Naive thymus-derived CD4-positive, alpha-beta T cell (primary cell): ENCODE measurements at regions not wholly inside any gene's neighbourhood (a gene's known extent, or its start where the extent isn't known, plus 50 kb on each side); places are given as distances from the start of the nearest gene placed in this dataset.

Experiments used
- ATAC-seq: fragments of 150-1000 bp; cut with Tn5 transposase; 2 replicates; pipeline ENCODE4 v1.10.0; 2021; ENCODE audit warnings: mild to moderate bottlenecking, moderate library complexity
- CTCF ChIA-PET: fragments of 350-600 bp; sonication (Branson Sonifier 250); formaldehyde crosslinking; loops from one replicate; lab custom pipeline; 2021; ENCODE audit warnings: antibody characterized with exemption; lab: Charles Lee
- POLR2A ChIA-PET: fragments of 350-600 bp; sonication (Branson Sonifier 250); formaldehyde crosslinking; loops from one replicate; lab custom pipeline; 2021; ENCODE audit warnings: antibody characterized with exemption, inconsistent platforms; lab: Charles Lee
- DNase-seq, 9 donors: peaks; one replicate each; pipeline versions ENCODE4 v3.0.0 to v3.0.0-alpha.2; 2020 to 2022; ENCODE audit warnings: mixed read lengths in 1 of 9
- H3K27ac ChIP-seq: one replicate; pipeline ENCODE4 v1.7.0; 2013; ENCODE audit warnings: mild to moderate bottlenecking, low read depth, low read length, moderate library complexity
- H3K27me3 ChIP-seq, 2 donors: one replicate each; pipeline ENCODE4 v1.7.0; 2013; ENCODE audit warnings: low read length in 2 of 2, mild to moderate bottlenecking in 2 of 2, moderate library complexity in 2 of 2; ENCODE audit not compliant: control insufficient read depth in 2 of 2, insufficient read depth in 2 of 2
- H3K36me3 ChIP-seq, 3 experiments: 1 replicate in 2 of 3; 2 replicates in 1 of 3; pipeline ENCODE4 v1.7.0; 2013; ENCODE audit warnings: low read length in 3 of 3, mild to moderate bottlenecking in 3 of 3, moderate library complexity in 1 of 3; ENCODE audit not compliant: insufficient read depth in 3 of 3, control insufficient read depth in 2 of 3
- H3K4me1 ChIP-seq, 2 donors: one replicate each; pipeline ENCODE4 v1.7.0; 2013; ENCODE audit warnings: low read length in 2 of 2, mild to moderate bottlenecking in 2 of 2, moderate library complexity in 1 of 2; ENCODE audit not compliant: control insufficient read depth in 2 of 2, insufficient read depth in 2 of 2
- H3K4me3 ChIP-seq: 2 replicates; pipeline ENCODE4 v1.7.0; 2013; ENCODE audit warnings: mild to moderate bottlenecking, low read length
- H3K9me3 ChIP-seq, 3 experiments: 1 replicate in 2 of 3; 2 replicates in 1 of 3; pipeline ENCODE4 v1.7.0; 2013; ENCODE audit warnings: low read length in 3 of 3; ENCODE audit not compliant: control insufficient read depth in 2 of 3
- H3K27ac Mint-ChIP-seq, 9 donors: one replicate each; pipeline ENCODE4 v1.8.0; 2020 to 2022; ENCODE audit warnings: mixed read lengths in 9 of 9, mild to moderate bottlenecking in 8 of 9, moderate library complexity in 5 of 9, inconsistent platforms in 2 of 9
- H3K27me3 Mint-ChIP-seq, 5 donors: one replicate each; pipeline ENCODE4 v1.8.0; 2021 to 2022; ENCODE audit warnings: mixed read lengths in 5 of 5, mild to moderate bottlenecking in 1 of 5
- H3K36me3 Mint-ChIP-seq, 5 donors: one replicate each; pipeline ENCODE4 v1.8.0; 2020 to 2022; ENCODE audit warnings: mixed read lengths in 5 of 5, mild to moderate bottlenecking in 3 of 5, inconsistent platforms in 1 of 5
- H3K4me1 Mint-ChIP-seq, 7 donors: one replicate each; pipeline ENCODE4 v1.8.0; 2020 to 2022; ENCODE audit warnings: mixed read lengths in 7 of 7, mild to moderate bottlenecking in 3 of 7, inconsistent platforms in 1 of 7
- H3K4me3 Mint-ChIP-seq, 10 donors: one replicate each; pipeline ENCODE4 v1.8.0; 2020 to 2022; ENCODE audit warnings: mild to moderate bottlenecking in 10 of 10, mixed read lengths in 10 of 10, moderate library complexity in 6 of 10, inconsistent platforms in 2 of 10
- H3K9me3 Mint-ChIP-seq, 11 donors: one replicate each; pipeline ENCODE4 v1.8.0; 2020 to 2022; ENCODE audit warnings: mixed read lengths in 11 of 11, mild to moderate bottlenecking in 4 of 11, inconsistent platforms in 1 of 11, moderate library complexity in 1 of 11
- intact Hi-C, 2 donors: fragments of 100-400 bp; cut with micrococcal nuclease; formaldehyde crosslinking; loops; one replicate each; pipeline ENCODE4 v1.15.1; 2023

- ATAC-seq (no peak), DNase-seq (no peak)
- POLR2A ChIA-PET, result no interaction called here
- CTCF ChIA-PET, result no interaction called here
- no peak overlapping the region for H3K27ac Mint-ChIP-seq
- H3K36me3 Mint-ChIP-seq, result no peaks in the 10 kb centered on the region
- no peaks in the 10 kb centered on the region for H3K4me1 Mint-ChIP-seq
- H3K27me3 Mint-ChIP-seq, result peaks cover 0 to 44% (median 25%) of the 10 kb centered on the region in 5 donors
- H3K27me3 ChIP-seq, result no peaks in the 10 kb centered on the region
- H3K27ac ChIP-seq, result no peak overlapping the region
- no peak overlapping the region for H3K4me3 ChIP-seq
- H3K9me3 Mint-ChIP-seq, result peaks cover 0 to 2% (median 0%) of the 10 kb centered on the region in 11 donors
- intact Hi-C loops, result no loop called here
- no peaks in the 10 kb centered on the region for H3K36me3 ChIP-seq
- no peak overlapping the region for H3K4me3 Mint-ChIP-seq
- H3K4me1 ChIP-seq, result no peaks in the 10 kb centered on the region
- no peaks in the 10 kb centered on the region for H3K9me3 ChIP-seq
Measured at GRCh38 chr18:75683426-75683825, 255.9 kb upstream of the SMIM21 start.

DNA sequence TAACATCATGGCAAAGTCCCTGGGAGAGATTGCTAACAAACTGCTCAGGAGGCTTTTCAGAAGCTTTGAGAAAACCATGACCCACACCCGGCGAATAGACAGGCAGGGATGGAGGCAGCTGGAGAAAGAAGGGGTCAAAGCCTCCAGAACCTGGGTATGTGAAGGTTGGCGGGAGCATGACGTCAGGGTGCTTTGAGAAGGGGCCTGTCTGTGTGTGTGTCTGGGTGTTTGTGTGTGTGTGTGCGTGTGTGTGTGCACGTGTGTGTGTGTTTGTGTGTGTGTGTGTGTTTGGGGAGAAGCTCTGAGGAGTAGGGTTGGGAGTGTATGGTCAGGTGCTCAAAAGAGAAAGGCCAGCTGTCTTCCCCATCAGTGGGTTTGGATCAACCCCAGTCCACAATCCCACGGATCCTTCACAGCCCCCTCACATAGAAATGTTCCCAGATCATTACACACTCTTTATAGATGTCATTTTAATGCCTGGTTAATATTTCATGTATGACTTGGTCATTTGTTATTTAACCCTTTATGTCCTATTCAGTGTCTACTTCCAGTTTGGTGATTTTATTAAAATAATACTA is 254.1 kb upstream of the SMIM21 start:
- H3K27ac ChIP-seq, result no peak overlapping the region
- Mint-ChIP-seq H3K4me3 (no peak overlapping the region), H3K9me3 (peaks cover 0 to 2% (median 0%) of the 10 kb centered on the region in 11 donors), H3K36me3 (no peaks in the 10 kb centered on the region), H3K27me3 (peaks cover 0 to 48% (median 26%) of the 10 kb centered on the region in 5 donors), H3K27ac (no peak overlapping the region), H3K4me1 (no peaks in the 10 kb centered on the region)
- CTCF ChIA-PET, result no interaction called here
- POLR2A ChIA-PET, result no interaction called here
- H3K4me3 ChIP-seq, result no peak overlapping the region
- H3K36me3 ChIP-seq, result no peaks in the 10 kb centered on the region
- H3K27me3 ChIP-seq, result no peaks in the 10 kb centered on the region
- ATAC-seq (no peak), DNase-seq (no peak)
- no peaks in the 10 kb centered on the region for H3K9me3 ChIP-seq
- H3K4me1 ChIP-seq, result no peaks in the 10 kb centered on the region
- intact Hi-C loops, result no loop called here

DNA sequence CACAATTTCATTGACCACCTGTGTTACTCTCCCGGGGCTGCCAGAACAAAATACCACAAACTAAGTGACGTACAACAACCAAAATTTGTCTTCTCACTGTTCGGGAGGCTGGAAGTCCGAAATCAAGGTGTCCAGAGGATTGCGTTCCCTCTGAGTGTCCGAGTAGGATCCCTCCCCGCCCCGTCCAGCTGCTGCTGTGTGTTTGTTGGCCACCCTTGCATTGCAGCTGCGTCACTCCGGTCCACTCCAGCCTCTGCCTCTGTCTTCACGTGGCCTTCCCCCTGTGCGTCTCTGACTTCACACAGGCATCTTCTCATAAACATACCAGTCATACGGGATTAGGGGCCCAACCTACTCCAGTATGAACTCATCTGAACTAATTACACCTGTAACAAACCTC is 251.8 kb upstream of the SMIM21 start:
- H3K9me3 Mint-ChIP-seq, result peaks cover 0 to 5% (median 0%) of the 10 kb centered on the region in 11 donors
- no peak overlapping the region for H3K4me3 Mint-ChIP-seq
- no peaks in the 10 kb centered on the region for H3K9me3 ChIP-seq
- peaks cover 0 to 46% (median 23%) of the 10 kb centered on the region in 5 donors for H3K27me3 Mint-ChIP-seq
- H3K27ac Mint-ChIP-seq, result no peak overlapping the region
- no peaks in the 10 kb centered on the region for H3K36me3 Mint-ChIP-seq
- no peaks in the 10 kb centered on the region for H3K36me3 ChIP-seq
- ATAC-seq, result no peak
- no peak overlapping the region for H3K27ac ChIP-seq
- ChIA-PET CTCF (no interaction called here), POLR2A (no interaction called here)
- no peak for DNase-seq
- H3K4me1 ChIP-seq, result no peaks in the 10 kb centered on the region
- no peak overlapping the region for H3K4me3 ChIP-seq
- no peaks in the 10 kb centered on the region for H3K4me1 Mint-ChIP-seq
- intact Hi-C loops, result no loop called here
- H3K27me3 ChIP-seq, result no peaks in the 10 kb centered on the region

DNA sequence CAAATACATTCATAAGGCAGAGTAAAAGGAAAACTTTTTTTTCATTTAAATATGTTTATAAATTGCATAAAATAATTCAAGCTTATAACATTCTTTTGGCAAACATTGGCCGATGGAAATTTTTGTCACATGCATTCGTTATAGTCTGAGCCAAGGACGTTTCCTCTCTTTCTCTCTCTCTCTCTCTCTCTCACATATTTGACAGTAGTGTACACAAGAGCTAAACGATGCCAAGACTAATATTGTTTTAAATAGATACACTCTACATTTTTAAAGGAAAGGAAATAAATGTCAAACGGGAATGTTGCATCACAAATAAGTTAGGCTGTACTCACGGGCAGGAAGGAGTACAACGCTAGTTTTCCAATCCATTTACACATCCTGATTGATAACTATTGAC is 251.1 kb upstream of the SMIM21 start:
- Mint-ChIP-seq H3K27ac (no peak overlapping the region), H3K4me1 (no peaks in the 10 kb centered on the region), H3K4me3 (no peak overlapping the region), H3K36me3 (no peaks in the 10 kb centered on the region), H3K27me3 (peaks cover 0 to 42% (median 30%) of the 10 kb centered on the region in 5 donors), H3K9me3 (peaks cover 0 to 5% (median 0%) of the 10 kb centered on the region in 11 donors)
- H3K4me1 ChIP-seq, result no peaks in the 10 kb centered on the region
- H3K4me3 ChIP-seq, result no peak overlapping the region
- no peak overlapping the region for H3K27ac ChIP-seq
- DNase-seq (no peak), ATAC-seq (no peak)
- H3K9me3 ChIP-seq, result no peaks in the 10 kb centered on the region
- intact Hi-C loops, result no loop called here
- CTCF ChIA-PET, result no interaction called here
- POLR2A ChIA-PET, result no interaction called here
- no peaks in the 10 kb centered on the region for H3K27me3 ChIP-seq
- H3K36me3 ChIP-seq, result no peaks in the 10 kb centered on the region

GRCh38 chr18:75677696-75678455 is 250.4 kb upstream of the SMIM21 start:
- H3K4me1 ChIP-seq, result no peaks in the 10 kb centered on the region
- ATAC-seq (no peak), DNase-seq (no peak)
- Mint-ChIP-seq H3K27me3 (peaks cover 0 to 39% (median 30%) of the 10 kb centered on the region in 5 donors), H3K36me3 (no peaks in the 10 kb centered on the region), H3K27ac (no peak overlapping the region), H3K4me3 (no peak overlapping the region), H3K4me1 (no peaks in the 10 kb centered on the region), H3K9me3 (peaks cover 0 to 5% (median 0%) of the 10 kb centered on the region in 11 donors)
- ChIA-PET CTCF (no interaction called here), POLR2A (no interaction called here)
- no peaks in the 10 kb centered on the region for H3K36me3 ChIP-seq
- no peaks in the 10 kb centered on the region for H3K27me3 ChIP-seq
- no peak overlapping the region for H3K27ac ChIP-seq
- intact Hi-C loops, result no loop called here
- H3K4me3 ChIP-seq, result no peak overlapping the region
- no peaks in the 10 kb centered on the region for H3K9me3 ChIP-seq

- H3K27ac ChIP-seq, result no peak overlapping the region
- DNase-seq, result no peak
- no peaks in the 10 kb centered on the region for H3K36me3 ChIP-seq
- no peak for ATAC-seq
- peaks cover 0 to 7% (median 0%) of the 10 kb centered on the region in 3 experiments for H3K9me3 ChIP-seq
- no peak overlapping the region for H3K27ac Mint-ChIP-seq
- H3K36me3 Mint-ChIP-seq, result peaks cover 0 to 6% (median 0%) of the 10 kb centered on the region in 5 donors
- H3K4me1 ChIP-seq, result no peaks in the 10 kb centered on the region
- no peaks in the 10 kb centered on the region for H3K27me3 ChIP-seq
- H3K4me3 ChIP-seq, result no peak overlapping the region
- H3K4me3 Mint-ChIP-seq, result no peak overlapping the region
- intact Hi-C loops, result no loop called here
- peaks cover 0 to 22% (median 13%) of the 10 kb centered on the region in 5 donors for H3K27me3 Mint-ChIP-seq
- POLR2A ChIA-PET, result no interaction called here
- H3K9me3 Mint-ChIP-seq, result peaks cover 0 to 29% (median 16%) of the 10 kb centered on the region in 11 donors
- peaks cover 0 to 4% (median 0%) of the 10 kb centered on the region in 7 donors for H3K4me1 Mint-ChIP-seq
- CTCF ChIA-PET, result no interaction called here
Measured at GRCh38 chr18:75660932-75661331, 233.4 kb upstream of the SMIM21 start.
